ENCODE measurements at regions not wholly inside any gene's neighbourhood (a gene's known extent, or its start where the extent isn't known, plus 50 kb on each side); places are given as distances from the start of the nearest gene placed in this dataset.
"Not testable (repeated sequence)": the region's sequence is repeated elsewhere in the genome, so short reads cannot be mapped to it uniquely, and the experiment has no call there.

GRCh38 chr9:17083258-17083657 lies 51.6 kb upstream of the CNTLN start:
- DNase-seq (ENCODE audit: low spot score): no peak

GRCh38 chr9:17082343-17083064 lies 52.3 kb upstream of the CNTLN start:
- peak; percentile 5 for DNase-seq (ENCODE audit: low spot score)

- DNase-seq (ENCODE audit: low spot score): no peak
Observed at GRCh38 chr9:17081814-17082213, 53.0 kb upstream of the CNTLN start.

- DNase-seq (ENCODE audit: low spot score): no peak
Observed at GRCh38 chr9:17081351-17081750, 53.5 kb upstream of the CNTLN start.

GRCh38 chr9:17075758-17076485 lies 58.9 kb upstream of the CNTLN start:
- no peak for DNase-seq (ENCODE audit: low spot score)

GRCh38 chr9:17075146-17075757 lies 59.6 kb upstream of the CNTLN start:
- no peak for DNase-seq (ENCODE audit: low spot score)

GRCh38 chr9:17072563-17072962 lies 62.3 kb upstream of the CNTLN start:
- not testable (repeated sequence) for DNase-seq (ENCODE audit: low spot score)

GRCh38 chr9:17068671-17069070 lies 66.2 kb upstream of the CNTLN start:
- no peak for DNase-seq (ENCODE audit: low spot score)

GRCh38 chr9:17065062-17065461 lies 69.8 kb upstream of the CNTLN start:
- no peak for DNase-seq (ENCODE audit: low spot score)

- no peak for DNase-seq (ENCODE audit: low spot score)
Observed at GRCh38 chr9:17064558-17064957, 70.3 kb upstream of the CNTLN start.

- peak; percentile 55 for DNase-seq (ENCODE audit: low spot score)
Observed at GRCh38 chr9:17063535-17064135, 71.2 kb upstream of the CNTLN start.

GRCh38 chr9:17062497-17062896 lies 72.3 kb upstream of the CNTLN start:
- DNase-seq (ENCODE audit: low spot score): no peak

GRCh38 chr9:17060450-17060849 lies 74.4 kb upstream of the CNTLN start:
- DNase-seq (ENCODE audit: low spot score): no peak

- DNase-seq (ENCODE audit: low spot score): no peak
Observed at GRCh38 chr9:17059465-17059864, 75.4 kb upstream of the CNTLN start.

- DNase-seq (ENCODE audit: low spot score): no peak
Observed at GRCh38 chr9:17057729-17058128, 77.1 kb upstream of the CNTLN start.

- DNase-seq (ENCODE audit: low spot score): no peak
Observed at GRCh38 chr9:17052626-17053025, 82.2 kb upstream of the CNTLN start.

GRCh38 chr9:17045381-17045940 lies 89.4 kb upstream of the CNTLN start:
- DNase-seq (ENCODE audit: low spot score): no peak

GRCh38 chr9:17031546-17031945 lies 103.3 kb upstream of the CNTLN start:
- no peak for DNase-seq (ENCODE audit: low spot score)

GRCh38 chr9:17025281-17025680 lies 109.6 kb upstream of the CNTLN start:
- DNase-seq (ENCODE audit: low spot score): no peak

- no peak for DNase-seq (ENCODE audit: low spot score)
Observed at GRCh38 chr9:17024129-17024528, 110.7 kb upstream of the CNTLN start.

GRCh38 chr9:17021387-17021970 lies 113.4 kb upstream of the CNTLN start:
- no peak for DNase-seq (ENCODE audit: low spot score)

- no peak for DNase-seq (ENCODE audit: low spot score)
Observed at GRCh38 chr9:17019398-17019797, 115.4 kb upstream of the CNTLN start.

All from A172 (cell line).